Lower leg skin (tissue), 4 donors: ENCODE measurements at regions not wholly inside any gene's neighbourhood (a gene's known extent, or its start where the extent isn't known, plus 50 kb on each side); places are given as distances from the start of the nearest gene placed in this dataset.

Experiments used
- DNase-seq, 2 donors: peaks; one replicate each; pipeline ENCODE4 v3.0.0-alpha.2; 2019; ENCODE audit warnings: low spot score in 2 of 2
- H3K4me3 ChIP-seq: fragments of 200-600 bp; sonication (generic); 2 replicates; pipeline ENCODE4 v1.5.1; 2017; ENCODE audit warnings: mild to moderate bottlenecking, low read depth; ENCODE audit not compliant: poor library complexity, severe bottlenecking
- POLR2A ChIP-seq, 2 donors: fragments of 450-650 bp; IDR thresholded peaks; one replicate each; pipeline ENCODE4 v1.6.1; 2016 to 2017; ENCODE audit warnings: antibody characterized with exemption in 2 of 2, mild to moderate bottlenecking in 1 of 2, moderate library complexity in 1 of 2
- WGBS, 2 donors: methylation state at CpG; one replicate each; pipeline ENCODE4 v1.1.5; 2018; 5-methylcytosine and 5-hydroxymethylcytosine counted together
- intact Hi-C: fragments of 100-400 bp; cut with DNase I; formaldehyde crosslinking; loops from one replicate; pipeline ENCODE4 v1.15.0; 2023; ENCODE audit warnings: low total_unique reads
- TF ChIP-seq, protein P1 (sequence below), 3 donors: fragments of 450-650 bp; IDR thresholded peaks; one replicate each; pipeline ENCODE4 v1.5.1; 2016; ENCODE audit warnings: antibody characterized with exemption in 3 of 3, mild to moderate bottlenecking in 3 of 3, moderate library complexity in 2 of 3

GRCh38 chr15:47872208-47872607, 154.9 kb downstream of the SEMA6D start:
- DNase-seq, result no peak
- intact Hi-C loops, result no loop called here
- TF ChIP-seq, protein P1, sequence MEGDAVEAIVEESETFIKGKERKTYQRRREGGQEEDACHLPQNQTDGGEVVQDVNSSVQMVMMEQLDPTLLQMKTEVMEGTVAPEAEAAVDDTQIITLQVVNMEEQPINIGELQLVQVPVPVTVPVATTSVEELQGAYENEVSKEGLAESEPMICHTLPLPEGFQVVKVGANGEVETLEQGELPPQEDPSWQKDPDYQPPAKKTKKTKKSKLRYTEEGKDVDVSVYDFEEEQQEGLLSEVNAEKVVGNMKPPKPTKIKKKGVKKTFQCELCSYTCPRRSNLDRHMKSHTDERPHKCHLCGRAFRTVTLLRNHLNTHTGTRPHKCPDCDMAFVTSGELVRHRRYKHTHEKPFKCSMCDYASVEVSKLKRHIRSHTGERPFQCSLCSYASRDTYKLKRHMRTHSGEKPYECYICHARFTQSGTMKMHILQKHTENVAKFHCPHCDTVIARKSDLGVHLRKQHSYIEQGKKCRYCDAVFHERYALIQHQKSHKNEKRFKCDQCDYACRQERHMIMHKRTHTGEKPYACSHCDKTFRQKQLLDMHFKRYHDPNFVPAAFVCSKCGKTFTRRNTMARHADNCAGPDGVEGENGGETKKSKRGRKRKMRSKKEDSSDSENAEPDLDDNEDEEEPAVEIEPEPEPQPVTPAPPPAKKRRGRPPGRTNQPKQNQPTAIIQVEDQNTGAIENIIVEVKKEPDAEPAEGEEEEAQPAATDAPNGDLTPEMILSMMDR (IDR thresholded peaks at IDR 0.05), result no peak
- no peak for TF ChIP-seq POLR2A (IDR thresholded peaks at IDR 0.05)
- no peak overlapping the region for H3K4me3 ChIP-seq

GRCh38 chr15:47872869-47873432, 155.6 kb downstream of the SEMA6D start:
- no peak for DNase-seq
- TF ChIP-seq, protein P1 (IDR thresholded peaks at IDR 0.05), result no peak
- no peak for TF ChIP-seq POLR2A (IDR thresholded peaks at IDR 0.05)
- intact Hi-C loops, result no loop called here
- 77 to 79% methylated on average over 7 of the region's 7 CpGs for WGBS, 2 donors
- no peak overlapping the region for H3K4me3 ChIP-seq

- no peak overlapping the region for H3K4me3 ChIP-seq
- TF ChIP-seq POLR2A (IDR thresholded peaks at IDR 0.05), result no peak
- TF ChIP-seq, protein P1 (IDR thresholded peaks at IDR 0.05), result no peak
- 69 to 78% methylated on average over 5 of the region's 5 CpGs for WGBS, 2 donors
- DNase-seq, result no peak
- intact Hi-C loops, result no loop called here
Measured at GRCh38 chr15:47876986-47877385, 159.7 kb downstream of the SEMA6D start.

- no peak overlapping the region for H3K4me3 ChIP-seq
- no peak for TF ChIP-seq POLR2A (IDR thresholded peaks at IDR 0.05)
- TF ChIP-seq, protein P1 (IDR thresholded peaks at IDR 0.05), result no peak
- intact Hi-C loops, result no loop called here
- DNase-seq, result no peak
- 92 to 94% methylated on average over 5 of the region's 5 CpGs for WGBS, 2 donors
Measured at GRCh38 chr15:47877836-47878235, 160.5 kb downstream of the SEMA6D start.

GRCh38 chr15:47885920-47886319, 168.6 kb downstream of the SEMA6D start:
- intact Hi-C loops, result no loop called here
- TF ChIP-seq, protein P1 (IDR thresholded peaks at IDR 0.05), result no peak
- TF ChIP-seq POLR2A (IDR thresholded peaks at IDR 0.05), result no peak
- no peak overlapping the region for H3K4me3 ChIP-seq
- 51 to 54% methylated on average over 4 of the region's 4 CpGs for WGBS, 2 donors
- no peak for DNase-seq

GRCh38 chr15:47887241-47887800, 170.0 kb downstream of the SEMA6D start:
- WGBS, 2 donors, result 86 to 88% methylated on average over 5 of the region's 5 CpGs
- TF ChIP-seq, protein P1 (IDR thresholded peaks at IDR 0.05), result no peak
- TF ChIP-seq POLR2A (IDR thresholded peaks at IDR 0.05), result no peak
- H3K4me3 ChIP-seq, result no peak overlapping the region
- intact Hi-C loops, result no loop called here
- no peak for DNase-seq
